AG09319 (cell line): ENCODE measurements at regions not wholly inside any gene's neighbourhood (a gene's known extent, or its start where the extent isn't known, plus 50 kb on each side); places are given as distances from the start of the nearest gene placed in this dataset.

ENCODE experiments used
- DNase-seq: peaks from one replicate; pipeline ENCODE4 v3.0.0-alpha.2; 2010; ENCODE audit warnings: low read depth; ENCODE audit errors: extremely low read depth
- TF ChIP-seq, protein P1 (sequence below): IDR thresholded peaks from 2 replicates; pipeline ENCODE4 v1.5.1; 2011; ENCODE audit warnings: low read depth, mild to moderate bottlenecking, inconsistent platforms, low read length, moderate library complexity

DNA sequence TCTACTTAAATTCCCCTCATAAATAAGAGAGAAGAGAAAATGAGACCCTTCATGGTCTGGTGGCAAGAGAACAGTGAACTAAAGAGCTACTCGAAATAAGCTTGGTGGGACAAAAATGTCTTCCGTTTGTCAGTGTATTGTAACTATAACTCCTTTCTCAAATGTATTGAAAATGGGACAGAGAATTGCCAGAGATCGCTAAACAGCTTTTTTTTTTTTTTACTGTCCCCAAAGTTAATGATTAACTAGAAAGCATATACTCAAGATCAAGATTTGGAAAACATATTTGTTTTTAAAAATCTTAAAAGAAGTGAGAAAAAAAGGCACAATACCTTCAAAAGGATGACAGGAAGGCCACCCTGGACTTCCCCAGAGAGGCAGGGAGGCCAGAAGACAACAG is 206.4 kb upstream of the CTNND2 start:
- DNase-seq, result no peak
- TF ChIP-seq, protein P1, sequence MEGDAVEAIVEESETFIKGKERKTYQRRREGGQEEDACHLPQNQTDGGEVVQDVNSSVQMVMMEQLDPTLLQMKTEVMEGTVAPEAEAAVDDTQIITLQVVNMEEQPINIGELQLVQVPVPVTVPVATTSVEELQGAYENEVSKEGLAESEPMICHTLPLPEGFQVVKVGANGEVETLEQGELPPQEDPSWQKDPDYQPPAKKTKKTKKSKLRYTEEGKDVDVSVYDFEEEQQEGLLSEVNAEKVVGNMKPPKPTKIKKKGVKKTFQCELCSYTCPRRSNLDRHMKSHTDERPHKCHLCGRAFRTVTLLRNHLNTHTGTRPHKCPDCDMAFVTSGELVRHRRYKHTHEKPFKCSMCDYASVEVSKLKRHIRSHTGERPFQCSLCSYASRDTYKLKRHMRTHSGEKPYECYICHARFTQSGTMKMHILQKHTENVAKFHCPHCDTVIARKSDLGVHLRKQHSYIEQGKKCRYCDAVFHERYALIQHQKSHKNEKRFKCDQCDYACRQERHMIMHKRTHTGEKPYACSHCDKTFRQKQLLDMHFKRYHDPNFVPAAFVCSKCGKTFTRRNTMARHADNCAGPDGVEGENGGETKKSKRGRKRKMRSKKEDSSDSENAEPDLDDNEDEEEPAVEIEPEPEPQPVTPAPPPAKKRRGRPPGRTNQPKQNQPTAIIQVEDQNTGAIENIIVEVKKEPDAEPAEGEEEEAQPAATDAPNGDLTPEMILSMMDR, result no peak

DNA sequence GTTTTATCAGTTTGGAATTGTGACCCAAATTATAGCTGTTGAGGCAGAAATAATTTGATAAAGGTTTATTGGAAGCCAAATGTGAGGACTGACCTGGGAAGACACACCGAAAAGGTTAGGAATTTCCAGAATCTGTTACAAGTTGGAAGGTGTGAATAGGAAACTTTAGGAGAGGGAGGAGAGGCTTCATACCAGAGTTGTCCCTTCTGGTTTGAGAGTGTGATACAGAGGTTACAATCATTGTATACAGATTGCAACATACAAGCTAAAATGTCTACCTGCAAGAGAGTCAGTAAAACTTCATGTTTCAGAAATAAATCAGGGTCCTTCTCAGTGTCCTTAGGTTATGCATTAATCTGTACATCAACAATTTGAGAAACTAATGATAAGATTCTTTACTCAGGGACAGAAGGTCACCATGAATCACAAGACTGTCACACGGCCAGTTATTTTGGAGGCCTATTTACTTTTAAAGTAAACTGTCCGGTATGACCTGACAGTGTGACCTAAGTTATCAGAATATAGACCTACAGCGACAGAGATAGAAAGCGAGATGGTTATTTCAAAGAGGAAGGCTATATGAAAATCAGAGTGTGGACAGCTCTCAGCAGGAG is 204.9 kb upstream of the CTNND2 start:
- TF ChIP-seq, protein P1, result no peak
- no peak for DNase-seq

DNA sequence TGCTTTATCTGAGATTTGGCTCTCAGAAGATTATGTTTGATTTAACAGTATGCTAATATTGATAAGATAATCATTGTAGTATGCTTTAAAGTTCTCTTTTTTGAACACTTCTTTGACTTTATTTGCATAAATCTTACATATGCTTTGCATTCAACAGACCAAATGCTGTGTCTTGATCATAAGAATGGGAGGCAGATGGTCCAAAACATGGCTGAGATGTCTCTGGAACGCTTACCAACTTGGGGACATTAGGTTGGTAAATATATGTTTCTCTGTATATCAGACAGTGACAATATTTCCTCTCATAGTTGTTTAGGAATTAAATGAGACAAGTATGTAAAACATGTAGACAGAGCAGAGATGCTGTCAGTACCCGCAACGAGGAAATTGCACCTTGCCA is 197.9 kb upstream of the CTNND2 start:
- DNase-seq, result no peak
- TF ChIP-seq, protein P1, result no peak

DNA sequence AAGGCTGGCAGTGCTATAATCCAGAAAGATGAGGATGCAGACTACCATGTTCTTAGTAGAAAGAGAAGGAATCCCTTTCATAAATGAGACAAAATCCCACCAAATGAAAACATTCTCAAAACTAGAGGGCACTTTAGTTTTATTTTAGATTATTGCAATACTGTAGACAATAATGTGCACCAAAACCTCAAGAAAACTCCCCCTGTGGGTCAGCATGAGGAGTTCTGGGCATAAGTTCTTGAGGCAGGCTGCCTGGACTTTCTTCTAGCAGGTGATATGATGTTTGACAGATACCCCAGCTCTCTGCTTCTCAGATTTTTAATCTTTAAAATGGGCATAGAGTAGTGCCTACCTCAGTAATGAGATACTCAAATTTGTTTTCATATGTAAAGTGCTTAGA is 196.3 kb upstream of the CTNND2 start:
- DNase-seq, result no peak
- TF ChIP-seq, protein P1, result no peak

DNA sequence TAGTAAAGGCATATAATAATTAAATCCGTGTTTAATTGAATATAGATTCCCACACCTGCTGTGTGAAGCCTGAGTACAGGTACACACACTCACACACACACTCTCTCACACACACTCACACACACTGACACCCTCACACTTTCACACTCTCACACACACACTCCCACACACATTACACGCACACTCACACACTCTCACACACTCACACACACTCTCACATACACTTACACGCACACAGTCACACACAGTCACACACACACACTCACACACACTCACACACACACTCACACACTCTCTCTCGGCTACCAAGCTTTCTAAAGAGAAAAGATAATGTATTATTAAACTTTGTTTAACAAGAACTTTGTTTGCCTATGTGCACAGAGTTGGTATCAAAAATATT is 195.1 kb upstream of the CTNND2 start:
- TF ChIP-seq, protein P1, result no peak
- DNase-seq, result no peak

DNA sequence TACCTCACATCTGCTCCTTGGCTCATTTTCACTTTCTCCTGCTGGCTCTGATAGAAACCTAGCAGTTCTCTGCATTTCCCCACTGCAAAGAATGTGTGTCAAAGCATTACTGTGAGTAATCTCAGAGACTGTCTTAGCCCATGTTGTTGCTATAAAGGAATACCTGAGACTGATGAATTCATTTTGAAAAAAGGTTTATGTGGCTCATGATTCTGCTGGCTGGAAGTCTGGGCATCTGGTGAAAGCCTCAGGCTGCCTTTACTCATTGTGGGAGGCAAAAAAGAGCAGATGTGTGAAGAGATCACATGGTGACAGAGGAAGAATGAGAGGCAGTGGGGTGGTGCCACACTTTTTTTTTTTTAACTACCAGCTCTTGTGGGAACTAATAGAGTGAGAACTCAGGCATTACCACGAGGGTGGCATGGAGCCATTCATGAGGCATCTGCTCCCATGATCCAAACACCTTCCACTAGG is 191.6 kb upstream of the CTNND2 start:
- no peak for DNase-seq
- TF ChIP-seq, protein P1, result no peak

DNA sequence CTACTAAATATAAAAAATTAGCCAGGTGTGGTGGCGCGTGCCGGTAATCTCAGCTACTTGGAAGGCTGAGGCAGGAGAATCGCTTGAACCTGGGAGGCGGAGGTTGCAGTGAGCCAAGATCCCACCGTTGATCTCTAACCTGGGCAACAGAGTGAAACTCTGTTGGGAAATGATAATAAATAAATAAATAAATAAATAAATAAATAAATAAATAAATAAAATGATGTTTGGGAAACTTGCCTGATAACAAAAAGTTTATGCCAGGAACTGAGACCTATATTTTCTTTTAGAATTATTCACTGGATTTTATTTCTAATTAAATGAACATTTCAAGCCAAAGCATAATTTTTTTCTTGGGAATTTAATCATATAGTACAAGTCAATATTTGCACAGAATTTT is 189.3 kb upstream of the CTNND2 start:
- DNase-seq, result no peak
- TF ChIP-seq, protein P1, result no peak
